T-helper 22 cell (primary cell): ENCODE measurements at regions not wholly inside any gene's neighbourhood (a gene's known extent, or its start where the extent isn't known, plus 50 kb on each side); places are given as distances from the start of the nearest gene placed in this dataset.

ENCODE experiments used
- DNase-seq: peaks from one replicate; pipeline ENCODE4 v3.0.0-alpha.2; 2020; ENCODE audit warnings: low read depth

DNA sequence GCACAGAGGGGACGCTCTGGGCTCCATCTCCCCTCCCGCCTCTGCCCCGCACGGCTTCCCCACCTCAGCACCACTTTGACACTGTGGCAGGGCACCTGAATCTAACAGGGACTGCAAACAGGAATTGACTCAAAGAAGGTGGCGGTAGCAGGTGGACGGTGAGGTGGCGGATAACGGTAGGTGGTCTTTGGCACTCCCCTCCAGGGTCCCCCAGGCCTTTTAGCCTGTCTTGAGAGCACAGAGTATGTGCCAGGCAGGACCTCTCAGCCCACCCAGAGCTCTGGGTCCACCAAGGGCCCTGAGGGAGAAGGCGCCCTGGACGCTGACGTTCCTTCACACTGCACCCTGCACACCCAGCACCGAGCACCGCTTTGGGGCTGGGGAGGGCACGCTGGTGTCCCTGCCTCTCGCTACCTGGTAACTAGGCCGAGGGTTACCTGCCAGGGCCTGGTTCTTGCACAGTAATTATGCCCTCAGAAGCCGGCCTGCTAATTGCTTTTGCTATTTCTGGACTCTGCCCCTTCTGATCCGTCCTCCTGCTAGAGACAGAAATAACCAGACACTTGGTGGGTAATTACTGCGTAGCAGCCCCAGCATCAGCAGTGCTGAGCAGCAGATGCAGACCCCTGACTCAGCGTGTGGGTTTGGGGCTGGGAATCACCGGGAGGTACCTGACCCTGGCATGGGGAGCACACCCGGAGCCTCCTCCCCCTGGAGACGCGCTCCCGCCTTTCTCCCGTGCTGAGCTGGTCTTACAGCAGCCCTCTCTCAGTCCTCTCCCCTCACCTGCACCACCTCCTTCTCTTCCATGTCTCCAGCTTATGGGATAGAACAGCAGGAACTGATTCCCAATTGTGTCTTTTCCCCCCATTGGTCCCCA lies 103.3 kb upstream of the B3GAT1 start:
- no peak for DNase-seq

DNA sequence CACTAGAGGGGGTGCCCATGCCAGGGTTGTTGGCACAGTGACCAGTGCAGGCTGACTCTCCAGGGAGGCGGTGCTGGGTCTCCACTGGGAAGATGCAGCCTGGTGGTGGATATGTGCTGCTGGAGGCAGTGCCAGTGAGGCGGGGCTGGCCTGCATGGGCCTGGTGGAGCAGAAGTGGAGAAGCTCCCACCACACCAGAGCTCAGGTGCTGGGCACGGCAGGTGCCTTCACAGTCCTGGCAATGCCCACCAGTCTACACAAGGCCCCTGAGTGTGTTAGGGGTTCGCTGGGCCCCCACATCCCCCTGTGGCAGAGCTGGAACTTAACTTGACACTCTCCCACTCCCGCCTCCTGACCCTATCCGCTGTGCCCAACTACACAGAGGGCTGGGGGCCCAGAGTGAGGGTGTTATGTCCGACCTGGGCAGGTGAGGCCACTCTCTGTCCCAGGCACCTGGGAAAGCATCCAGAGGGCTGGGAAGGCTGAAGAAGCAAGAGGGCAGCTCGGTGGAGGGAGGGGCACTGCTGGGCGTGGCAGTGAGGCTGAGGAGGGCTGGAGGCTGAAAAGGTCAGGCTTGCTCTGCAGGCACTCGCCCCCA lies 102.4 kb upstream of the B3GAT1 start:
- DNase-seq = no peak

DNA sequence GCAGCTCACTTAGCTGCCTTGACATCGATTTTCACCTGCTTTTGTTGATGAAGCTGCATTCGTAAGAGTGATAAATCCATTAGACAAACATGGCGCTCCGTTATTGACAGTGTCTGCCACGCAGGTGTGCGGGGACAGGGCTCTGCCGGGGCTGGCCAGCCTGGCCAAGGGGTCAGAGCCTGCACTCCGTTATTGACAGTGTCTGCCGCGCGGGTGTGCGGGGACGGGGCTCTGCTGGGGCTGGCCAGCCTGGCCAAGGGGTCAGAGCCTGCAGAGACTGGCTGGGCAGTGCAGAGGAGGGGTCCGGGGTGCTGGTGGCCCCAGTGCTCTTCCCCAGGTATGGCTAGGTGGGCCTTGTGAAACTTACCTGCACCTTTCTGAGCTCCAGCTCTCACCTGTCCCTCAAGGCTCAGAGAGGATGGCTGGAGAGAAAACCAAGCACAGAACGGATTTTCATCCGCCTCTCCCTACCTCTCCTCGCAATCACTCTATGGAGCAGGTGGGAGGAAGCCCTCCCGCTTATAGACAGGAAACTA lies 101.6 kb upstream of the B3GAT1 start:
- DNase-seq = no peak

DNA sequence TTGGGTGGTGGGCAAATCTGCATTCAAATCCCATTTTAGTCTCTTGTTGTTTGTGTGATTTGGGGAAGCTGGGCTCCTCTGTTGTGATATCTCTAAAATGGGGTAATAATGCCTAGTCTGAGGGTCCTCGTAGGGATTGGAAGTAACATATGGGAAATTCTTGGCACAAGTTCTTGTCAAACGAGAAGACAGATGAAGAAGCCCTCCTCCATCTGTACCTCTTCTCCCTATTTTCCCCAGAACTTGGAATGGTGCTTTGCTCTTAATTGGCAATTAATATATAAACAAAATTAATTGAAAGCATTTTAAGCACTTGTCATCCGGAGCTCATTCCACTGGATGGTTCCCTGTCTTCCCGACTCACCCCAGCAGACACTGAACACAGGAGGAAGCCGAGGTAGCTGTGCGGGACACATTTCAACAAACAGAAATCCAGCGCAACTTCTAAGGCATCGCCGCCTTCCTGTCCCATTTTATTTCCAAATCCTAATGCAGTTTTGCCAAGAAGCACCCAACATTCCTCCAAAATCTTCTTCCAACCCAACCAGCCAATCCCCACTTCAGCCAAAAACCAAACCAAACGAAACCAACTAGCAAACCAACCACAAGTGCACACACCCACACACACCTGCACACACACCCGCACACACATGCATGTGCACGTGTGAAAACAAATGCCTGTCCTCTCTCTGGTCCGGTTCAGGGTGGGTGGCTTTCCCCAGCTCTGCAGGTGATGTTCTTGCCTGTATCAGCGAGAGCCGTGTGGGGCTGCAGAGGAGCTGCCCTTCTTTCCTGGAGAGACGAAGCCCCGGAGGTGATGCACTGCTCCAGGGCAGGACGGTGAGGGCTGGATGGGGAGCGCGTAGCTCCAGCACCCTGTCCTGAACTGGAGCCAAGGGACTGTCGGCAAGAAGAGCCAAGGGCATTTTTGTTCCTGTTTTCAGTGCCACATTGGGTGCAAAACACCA lies 100.8 kb upstream of the B3GAT1 start:
- DNase-seq = no peak

DNA sequence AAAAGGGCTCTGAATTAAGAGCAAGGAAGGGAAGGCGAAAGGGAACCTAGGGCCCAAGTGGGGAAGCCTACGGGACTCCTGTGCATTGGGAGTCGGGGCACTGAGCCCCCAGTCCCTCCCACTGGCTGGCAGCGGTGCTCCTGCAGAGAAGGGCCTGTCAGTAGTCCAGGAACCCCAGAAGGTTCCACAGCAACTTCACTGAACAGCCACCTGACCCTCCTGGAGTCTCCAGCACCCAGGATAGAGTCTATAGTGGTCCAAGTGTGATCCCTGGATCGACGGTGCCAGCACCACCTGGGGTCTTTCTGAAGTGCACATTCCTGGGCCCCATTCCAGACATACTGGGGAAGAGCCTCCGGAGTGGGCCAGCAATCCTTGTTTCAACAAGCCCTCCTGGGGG lies 100.0 kb upstream of the B3GAT1 start:
- no peak for DNase-seq

DNA sequence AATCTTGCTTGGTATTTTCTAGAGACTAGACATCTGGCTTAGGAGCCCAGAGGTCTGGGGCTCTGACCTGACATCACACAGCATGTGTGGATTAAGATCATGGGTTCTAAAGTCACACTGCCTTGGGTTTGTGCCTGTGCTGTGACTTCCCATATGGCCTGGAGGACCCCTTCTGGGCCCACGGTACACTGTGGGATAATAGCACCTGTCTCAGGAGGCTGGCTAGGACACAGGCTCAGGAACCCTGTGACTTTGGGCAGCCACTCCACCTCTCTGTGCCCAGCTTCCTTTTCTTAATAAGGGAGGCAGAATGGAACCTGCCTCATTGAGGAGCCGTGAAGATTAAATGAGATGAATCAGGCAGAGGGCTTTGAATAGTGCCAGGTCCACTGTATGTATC lies 99.2 kb upstream of the B3GAT1 start:
- DNase-seq = no peak

DNA sequence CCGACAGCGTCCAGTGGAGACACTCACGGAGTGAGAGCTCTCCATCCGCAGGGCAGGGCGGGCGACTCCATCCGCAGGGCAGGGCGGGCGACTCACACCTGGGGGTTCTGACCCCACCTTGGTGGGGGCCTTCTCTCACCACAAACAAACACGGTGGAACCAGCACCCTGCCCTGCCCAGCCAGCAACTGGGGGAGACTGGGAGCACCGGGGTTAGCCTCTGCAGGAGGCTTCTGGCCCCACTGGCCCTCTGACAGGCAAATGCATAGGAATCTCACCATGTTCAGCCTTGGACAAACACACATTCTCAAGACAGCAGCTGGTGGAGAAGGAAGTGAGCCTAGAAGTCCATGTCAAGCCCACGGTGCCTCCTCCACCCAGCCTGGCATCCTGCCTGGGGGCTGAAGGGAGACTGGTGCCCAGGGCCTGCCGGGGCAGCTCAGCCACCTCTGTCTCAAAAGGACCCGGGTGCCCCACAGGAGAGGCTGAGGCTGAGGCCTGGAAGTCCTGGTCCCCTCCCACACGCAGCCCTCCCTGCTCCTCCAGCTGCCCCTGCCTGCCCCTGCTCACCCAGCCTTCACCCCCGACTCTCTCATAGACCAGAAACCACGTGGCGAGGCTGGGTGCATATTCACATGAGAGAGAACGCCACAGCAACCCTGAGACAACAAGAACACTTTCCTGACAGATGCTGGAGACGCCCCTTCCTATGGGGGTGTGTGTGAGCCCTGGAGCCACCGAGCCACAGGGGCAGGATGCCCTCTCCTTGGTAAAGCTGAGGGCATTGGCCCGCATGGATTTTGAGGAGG lies 98.4 kb upstream of the B3GAT1 start:
- DNase-seq = no peak

DNA sequence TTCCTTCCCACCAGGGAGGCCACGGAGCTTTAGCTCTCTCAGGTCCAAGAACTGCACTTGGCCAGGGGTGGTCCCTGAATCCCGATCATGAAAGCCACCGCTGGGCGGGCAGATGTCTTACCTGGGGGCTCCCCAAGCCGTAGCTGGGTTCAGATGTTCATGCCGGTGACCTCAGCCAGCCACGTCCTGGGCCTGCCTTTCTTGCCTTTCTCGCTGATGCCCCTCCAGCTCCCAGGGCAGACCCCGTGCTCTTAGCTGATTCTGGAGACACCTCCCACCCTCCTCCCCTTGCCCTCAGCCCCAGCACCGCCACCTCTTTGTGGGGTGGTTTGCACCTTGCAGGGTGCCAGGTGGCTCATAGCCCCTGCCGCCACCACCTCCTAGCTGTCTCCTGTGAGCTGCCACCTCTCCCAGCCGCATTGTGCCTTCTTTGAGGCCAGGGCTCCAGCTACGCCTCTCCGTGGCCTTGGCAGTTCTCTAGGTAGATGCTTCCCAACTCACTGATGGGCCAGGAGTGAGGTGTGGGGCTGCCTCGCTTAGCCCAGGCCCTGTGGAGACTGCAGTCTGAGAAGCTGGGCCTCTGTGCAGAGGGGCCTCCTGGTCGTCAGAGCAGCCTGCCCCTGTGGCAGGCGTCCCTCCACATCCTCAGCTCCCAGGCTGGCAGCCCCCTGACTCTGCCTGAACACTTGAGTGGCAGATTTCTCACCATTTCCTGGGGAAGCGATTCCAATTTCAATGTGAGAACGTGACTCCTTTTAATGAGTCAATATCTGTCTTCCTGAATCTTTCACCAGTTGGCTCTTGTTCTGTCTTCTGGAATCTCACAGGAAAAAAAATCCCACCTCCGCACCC lies 97.6 kb upstream of the B3GAT1 start:
- DNase-seq = no peak

DNA sequence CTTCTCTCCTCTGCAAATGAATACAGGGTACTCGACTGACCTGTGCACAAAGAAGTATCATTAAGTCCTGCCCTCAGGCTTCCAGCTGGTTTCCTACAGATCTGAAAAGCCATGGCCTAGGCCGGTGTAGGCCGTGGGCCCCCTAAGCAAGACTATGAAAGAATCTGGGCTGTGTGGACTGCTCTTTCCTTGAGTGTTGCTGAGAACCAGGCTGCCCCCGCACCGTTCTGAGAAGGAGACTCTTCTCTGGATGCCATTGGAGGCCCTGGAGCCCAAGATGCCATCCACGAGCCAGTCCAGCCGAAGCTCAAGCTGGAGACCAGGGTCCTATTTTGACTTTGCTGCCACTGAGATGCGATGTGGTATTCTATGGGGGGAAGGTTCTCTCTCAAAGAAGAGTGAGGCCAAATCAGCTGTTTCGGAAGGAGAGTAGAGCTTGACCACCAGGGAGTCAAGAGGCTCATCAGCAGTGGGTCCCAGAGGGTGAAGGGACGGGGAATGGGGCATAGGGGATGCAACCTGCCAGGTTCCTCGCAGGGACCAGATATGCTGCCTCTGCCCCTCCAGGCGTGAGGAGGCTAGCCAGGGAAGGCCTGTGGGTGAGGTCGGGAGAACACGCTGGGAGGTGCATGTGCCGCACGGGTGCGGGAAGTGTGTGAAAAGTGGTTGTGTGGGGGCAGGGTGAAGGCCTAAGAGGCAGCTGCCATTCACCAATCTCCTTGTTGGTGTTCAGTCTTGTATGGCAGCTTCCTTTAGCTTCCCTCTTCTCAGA lies 96.4 kb upstream of the B3GAT1 start:
- no peak for DNase-seq

DNA sequence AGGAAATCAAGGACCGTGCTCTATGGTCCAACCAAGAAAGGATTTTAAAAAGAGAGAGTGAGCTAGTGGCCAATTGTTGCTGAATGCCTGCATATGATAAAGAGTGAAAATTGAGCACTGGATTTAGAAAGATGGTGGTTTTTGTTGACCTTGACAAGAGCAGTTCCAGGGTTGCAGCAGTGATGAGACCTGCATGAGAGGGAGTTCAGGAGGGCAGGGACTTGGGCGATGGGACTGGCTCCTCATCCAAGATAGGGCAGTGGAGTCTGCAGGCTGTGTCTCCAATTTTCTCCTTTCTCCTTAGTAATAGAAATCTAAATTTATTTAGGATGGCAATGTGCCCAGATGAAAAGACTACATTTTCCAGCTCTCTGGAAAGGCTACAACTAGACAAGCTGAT lies 94.0 kb upstream of the B3GAT1 start:
- DNase-seq = no peak

DNA sequence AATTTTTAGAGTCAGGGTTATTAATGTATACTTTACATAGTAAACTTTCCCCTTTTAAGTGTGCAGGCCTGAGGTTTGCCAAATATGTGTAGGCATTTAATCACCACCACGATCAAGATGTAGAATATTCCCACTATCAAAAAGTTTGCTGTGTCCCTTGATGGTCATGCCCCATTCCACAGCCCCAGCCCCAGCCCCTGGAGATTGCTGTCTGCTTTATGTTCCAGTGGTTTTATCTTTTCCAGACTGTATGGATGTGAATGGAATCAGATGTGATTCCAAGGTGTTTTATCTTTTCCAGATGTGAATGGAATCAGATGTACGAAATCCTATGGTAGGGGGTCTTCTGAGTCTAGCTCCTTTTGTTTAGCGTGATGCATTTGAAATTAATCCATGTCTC lies 93.1 kb upstream of the B3GAT1 start:
- DNase-seq = no peak

DNA sequence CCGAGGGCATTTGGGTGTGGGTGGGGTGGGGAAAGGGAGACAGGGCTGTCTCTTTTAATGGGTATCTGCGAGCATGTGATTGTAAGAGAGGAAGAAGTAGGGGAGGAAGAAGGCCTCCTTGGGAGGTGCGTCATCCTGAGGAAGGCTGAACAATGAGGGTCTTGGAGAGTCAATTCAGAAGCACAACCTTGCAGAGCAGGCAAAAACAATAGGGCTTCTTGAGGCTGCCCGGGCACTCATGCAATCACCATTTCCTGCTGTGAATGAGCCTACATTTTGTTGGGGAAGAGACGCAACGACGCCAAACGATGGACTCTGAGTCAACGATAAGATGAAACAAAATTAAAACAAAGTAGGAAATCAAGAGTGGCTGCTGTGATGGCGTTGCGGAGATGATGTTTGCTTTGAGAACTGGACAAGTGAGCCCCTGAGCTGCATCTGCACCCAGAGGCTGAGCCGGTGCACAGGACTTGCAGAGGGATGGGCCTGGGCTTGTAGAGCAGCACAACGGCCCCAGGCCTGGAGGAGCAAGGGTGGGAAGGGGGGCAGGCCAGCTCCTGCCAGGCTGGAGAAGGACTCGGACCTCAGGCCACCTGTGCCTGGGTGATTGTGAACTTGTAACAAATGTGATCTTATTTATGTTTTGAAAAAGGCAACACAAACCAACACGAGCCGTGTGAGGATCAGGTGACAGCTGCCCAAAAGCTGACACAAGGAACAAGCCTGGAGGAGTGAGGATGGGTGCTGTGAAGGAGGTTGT lies 92.3 kb upstream of the B3GAT1 start:
- no peak for DNase-seq

DNA sequence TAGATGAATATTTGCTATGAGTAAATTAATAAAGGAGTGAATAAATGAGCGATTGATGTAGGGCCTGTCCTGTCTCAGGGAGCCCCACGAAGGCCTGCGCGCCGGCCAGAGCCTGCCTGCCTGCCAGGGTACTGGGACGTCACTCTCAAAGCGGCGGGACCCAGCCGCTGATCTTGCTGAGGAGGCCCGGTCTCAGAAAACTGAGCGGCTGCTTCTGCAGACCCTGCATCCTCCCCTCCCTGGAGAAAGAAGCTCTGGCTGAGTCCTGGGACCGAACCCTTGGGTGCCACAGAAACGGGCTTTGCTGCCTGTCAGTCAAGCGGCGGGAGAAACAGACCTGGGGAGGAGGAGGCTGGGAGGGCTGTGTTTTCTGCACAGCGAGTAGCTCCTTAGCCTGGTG lies 91.6 kb upstream of the B3GAT1 start:
- no peak for DNase-seq

DNA sequence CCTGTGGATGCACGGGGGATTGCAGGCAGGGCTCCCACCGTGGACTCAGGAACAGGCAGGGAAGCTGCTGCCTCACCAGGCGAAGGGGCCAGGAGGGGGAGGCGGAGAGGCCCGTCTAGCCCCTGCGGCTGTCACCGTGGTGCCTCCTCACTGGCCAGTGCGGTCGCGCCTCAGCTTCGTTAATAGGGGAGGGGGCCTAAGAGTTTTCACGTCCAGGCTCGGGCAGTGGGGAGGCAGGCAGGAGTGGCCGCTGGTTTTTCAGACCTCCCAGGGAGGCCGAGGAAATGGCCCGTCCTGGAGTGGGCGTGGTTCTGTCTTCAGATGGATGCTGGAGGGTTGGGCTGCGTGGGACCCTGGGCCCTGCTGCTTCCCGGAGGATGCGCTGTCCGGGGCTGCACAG lies 91.1 kb upstream of the B3GAT1 start:
- DNase-seq = no peak

DNA sequence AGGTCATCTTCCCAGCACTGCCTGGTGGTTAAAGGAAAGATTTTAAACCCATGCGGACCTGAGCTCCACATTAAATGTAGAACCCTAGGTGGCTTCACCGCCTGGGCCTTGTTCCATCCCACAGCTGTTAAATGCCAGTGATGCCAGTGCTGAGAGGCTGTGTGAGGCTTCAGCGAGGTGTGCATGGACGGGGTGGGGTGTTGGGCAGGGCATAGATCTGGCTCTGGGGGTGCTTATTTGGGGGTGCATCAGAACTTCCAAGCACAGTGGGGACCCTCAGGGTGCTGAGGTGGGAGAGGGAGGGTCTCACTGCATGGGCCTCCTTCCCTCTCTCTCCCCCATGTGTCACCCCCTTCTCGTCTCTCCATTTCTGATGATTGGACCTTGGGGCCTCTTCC lies 90.1 kb upstream of the B3GAT1 start:
- DNase-seq = no peak

DNA sequence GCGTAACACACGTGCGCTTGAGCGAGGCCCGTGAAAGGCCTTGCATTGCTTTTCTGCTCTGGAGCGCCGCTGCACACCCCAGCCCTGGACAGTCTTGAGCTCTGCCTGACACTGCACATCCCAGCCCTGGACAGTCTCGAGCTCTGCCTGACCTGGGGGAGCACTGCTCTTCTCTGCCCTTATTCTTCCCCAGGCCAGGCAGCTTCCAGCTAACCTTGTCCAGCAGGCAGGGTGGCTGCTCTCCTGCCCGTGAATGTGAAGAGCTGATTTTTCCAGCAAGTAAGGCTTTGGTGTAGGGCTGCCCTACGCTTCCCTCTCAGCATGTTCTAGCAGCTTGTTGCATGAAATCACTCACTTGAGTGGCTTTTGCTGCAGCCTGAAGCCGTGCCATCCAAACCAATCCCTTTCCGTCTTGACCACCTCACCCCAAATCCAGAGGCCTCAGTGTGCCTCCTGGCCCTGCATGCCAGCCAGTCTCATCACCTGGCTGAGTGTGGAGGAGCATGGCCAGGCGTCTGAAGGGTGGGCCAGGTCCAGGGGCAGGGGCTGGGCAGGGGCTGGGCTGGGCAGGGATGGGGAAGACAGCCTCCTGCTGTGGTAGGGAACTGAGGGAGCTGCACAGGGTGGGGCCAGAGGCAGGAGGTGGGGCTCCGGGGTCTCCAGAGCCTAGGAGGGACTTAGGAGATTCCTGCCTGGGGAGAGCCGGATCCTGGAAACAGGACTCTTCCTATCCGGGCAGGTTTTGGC lies 89.5 kb upstream of the B3GAT1 start:
- no peak for DNase-seq

DNA sequence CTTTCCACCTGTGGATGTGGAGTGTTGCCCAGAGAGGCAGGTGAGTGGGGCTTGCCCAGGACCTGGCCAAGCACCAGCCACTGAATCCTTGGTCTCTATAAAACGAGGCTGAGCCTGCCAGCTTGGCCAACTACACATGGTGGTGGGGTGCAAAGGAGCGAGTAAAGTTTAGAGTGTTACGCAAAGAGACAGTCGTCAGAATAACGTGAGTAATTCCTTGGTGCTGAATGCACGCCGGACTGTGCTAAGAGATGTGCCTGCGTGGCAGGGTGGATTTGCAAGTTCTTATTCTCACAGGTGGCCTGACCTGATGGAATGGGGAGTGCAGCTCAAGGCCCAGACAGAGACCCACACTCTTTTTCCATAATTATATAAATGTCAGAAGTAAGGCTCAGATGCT lies 88.6 kb upstream of the B3GAT1 start:
- no peak for DNase-seq

DNA sequence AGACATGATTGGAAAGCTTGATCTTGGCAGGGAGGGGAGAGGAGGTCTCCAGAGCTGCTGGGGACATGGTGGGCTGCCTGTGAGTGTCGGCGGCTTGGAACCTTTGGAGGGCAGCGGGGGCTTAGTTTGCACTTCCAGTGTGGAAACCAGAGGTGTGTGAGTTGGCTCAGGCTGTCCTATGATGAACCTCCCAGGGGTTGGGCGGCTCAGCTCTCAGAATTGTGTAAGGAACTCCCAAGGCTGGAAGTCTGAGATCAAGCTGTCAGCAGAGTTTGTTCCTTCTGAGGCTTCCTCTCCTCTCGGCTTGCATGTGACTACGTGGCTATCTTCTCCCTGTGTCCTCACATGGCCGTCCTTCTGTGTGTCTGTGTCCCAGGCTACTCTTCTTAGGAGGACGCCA lies 87.9 kb upstream of the B3GAT1 start:
- no peak for DNase-seq
